NCI-H69 (cell line): ENCODE measurements at regions not wholly inside any gene's neighbourhood (a gene's known extent, or its start where the extent isn't known, plus 50 kb on each side); places are given as distances from the start of the nearest gene placed in this dataset.

Source experiments
- DNase-seq: peaks from one replicate; lab custom pipeline; 2025; lab: John Stamatoyannopoulos, UW

GRCh38 chr16:5850632-5851392 lies 753.2 kb upstream of the EEF2KMT start:
- peak; percentile 77 for DNase-seq

DNA sequence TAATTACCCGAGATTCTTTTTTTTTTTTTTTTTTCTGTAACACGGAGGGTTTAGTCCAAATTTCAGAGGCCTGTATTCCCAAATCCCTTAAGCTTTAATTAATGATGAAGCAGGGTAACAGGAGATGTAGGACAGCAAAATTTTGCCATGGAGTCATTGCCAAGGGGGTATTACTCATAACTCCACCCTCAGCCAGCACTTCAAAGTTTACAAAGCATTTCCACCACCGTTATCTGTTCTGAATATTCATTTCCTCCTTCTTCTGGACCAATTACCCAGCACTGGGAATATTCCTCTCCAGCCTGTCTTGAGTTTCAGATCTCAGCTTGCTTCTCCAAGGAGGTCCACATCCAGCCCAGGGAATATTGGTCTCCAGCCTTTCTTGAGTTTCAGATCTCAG lies 747.5 kb upstream of the EEF2KMT start:
- DNase-seq, result no peak

- peak; percentile 34 for DNase-seq
These were observed 744.4 kb upstream of the EEF2KMT start for GRCh38 chr16:5841974-5842373.

GRCh38 chr16:5838725-5839124 lies 741.1 kb upstream of the EEF2KMT start:
- no peak for DNase-seq

- no peak for DNase-seq
These were observed 740.5 kb upstream of the EEF2KMT start for GRCh38 chr16:5838071-5838470.

DNA sequence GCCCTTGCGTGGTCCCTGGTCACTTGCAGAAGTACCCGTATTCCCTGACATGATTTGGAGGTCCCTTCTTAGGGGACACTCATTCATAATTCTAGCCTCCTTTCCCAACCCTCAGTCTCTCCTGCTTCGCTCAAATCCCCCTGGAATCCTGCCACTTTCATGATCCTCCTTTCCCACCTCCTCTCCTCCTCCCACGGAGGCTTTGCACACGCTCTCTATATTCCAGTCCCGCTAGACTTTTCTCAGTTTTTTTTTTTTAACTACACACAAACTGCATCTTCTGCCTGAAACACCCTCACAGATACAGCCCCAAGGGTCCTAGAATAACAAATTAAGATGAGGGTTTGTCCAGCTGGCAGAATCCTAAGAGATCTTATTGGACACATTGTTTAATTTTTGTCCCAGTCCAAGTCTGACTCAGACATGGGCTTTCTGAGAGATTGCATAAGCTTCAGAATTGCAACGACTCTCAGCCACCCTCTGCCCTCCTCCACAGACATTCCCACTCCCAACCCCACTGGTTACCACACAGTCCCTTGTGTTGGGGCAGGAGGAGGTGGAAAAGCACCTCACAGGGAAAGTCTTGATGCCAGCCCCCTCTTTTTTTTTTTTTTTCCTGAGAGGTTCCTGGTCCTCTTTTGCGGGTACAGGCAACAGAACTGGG lies 739.5 kb upstream of the EEF2KMT start:
- DNase-seq, result no peak

GRCh38 chr16:5835876-5836275 lies 738.3 kb upstream of the EEF2KMT start:
- DNase-seq, result peak; percentile 51

GRCh38 chr16:5826332-5826731 lies 728.7 kb upstream of the EEF2KMT start:
- DNase-seq, result no peak

- no peak for DNase-seq
These were observed 722.9 kb upstream of the EEF2KMT start for GRCh38 chr16:5820472-5820871.

GRCh38 chr16:5815570-5816237 lies 718.1 kb upstream of the EEF2KMT start:
- DNase-seq, result no peak

DNA sequence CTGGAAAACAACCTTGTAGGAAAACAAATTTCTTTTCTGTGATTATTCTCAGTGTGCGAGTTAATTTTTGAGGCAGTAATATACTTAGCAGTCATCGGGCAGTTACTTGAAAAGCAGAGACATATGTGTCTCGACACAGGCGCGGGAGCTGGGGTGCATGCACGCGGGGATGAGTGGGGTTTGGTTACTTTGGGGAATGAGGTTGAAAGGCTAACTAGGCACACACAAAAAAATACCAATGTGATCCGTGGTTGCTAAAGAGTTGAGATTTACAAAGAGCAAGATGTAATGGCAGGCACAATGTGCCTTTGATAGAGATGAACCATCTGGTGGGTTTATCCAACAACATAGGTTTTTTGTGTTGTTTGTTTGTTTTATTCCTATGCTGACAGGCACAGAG lies 703.8 kb upstream of the EEF2KMT start:
- no peak for DNase-seq

DNA sequence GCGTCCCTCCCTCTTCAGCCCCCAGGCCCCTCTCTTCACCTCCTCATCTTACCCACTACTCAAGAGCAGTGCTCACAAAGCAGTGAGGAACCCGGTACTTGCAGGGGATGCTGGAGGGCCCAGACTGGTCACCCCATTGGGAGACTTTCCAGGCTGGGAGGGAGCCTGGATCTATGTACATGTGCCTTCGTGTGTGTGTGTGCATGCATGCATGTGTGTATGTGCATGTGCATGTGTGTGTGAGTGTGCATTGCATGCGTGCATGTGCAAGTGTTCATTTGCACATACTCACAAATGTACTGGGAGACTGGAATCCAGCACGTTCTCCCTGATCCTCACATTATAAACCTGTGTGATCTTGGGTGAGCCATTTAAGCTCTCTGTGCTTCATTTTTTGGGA lies 696.0 kb upstream of the EEF2KMT start:
- DNase-seq, result no peak

GRCh38 chr16:5791011-5791657 lies 693.5 kb upstream of the EEF2KMT start:
- DNase-seq, result no peak

DNA sequence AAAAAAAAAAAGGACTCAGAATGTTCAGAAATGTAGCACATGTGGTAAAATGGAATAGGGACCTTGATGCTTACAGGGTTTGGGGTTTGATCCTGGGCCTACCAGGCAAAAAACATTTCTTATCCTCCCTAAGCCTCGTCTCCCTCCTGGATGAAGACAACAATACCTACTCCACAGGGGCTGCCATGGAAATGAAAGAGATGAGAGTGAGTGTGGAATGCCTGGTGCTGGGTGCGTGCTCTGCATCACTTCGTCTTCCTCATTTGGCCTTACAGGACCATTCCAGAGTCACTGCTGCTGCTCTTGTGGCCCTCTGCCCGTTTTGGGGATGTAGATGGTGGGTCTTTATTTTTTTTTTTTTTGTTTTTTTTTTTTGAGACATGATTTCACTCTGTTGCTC lies 692.9 kb upstream of the EEF2KMT start:
- DNase-seq, result no peak

- DNase-seq, result no peak
These were observed 691.4 kb upstream of the EEF2KMT start for GRCh38 chr16:5789033-5789432.

DNA sequence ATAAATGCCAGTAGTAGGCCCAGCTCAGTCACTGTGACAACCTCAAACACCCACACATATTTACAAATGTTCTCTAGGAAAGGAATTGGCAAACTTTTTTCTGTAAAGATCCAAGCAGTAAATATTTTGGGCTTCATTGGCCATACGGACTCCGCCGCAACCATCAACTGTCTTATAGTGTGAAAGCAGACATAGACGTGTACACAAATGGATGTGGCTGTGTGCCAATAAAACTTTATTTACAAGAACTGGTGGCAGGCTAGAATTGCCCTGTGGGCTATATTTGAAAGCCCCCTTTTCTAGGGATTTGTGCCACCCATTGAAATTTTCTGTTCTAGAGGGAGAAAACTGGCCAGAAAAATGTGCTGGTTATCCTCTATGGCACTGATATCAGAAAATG lies 683.8 kb upstream of the EEF2KMT start:
- no peak for DNase-seq

DNA sequence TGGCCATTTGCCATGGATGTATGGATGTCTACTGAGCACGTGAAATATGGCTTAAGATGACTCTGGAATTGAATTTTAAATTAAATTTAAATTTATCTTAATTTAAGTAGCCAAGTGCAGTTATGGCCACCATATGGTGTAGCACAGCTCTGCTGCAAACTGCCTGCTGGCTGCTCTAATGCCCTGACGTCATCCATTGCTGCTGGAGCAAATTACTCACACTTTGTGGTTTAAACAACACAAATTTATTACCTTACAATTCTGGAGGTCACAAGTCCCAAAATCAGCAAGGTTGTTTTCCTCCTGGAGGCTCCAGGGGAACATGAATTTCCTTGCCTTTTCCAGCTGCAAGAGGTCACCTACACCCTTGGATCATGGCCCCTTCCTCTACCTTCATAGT lies 679.3 kb upstream of the EEF2KMT start:
- DNase-seq, result no peak

GRCh38 chr16:5775916-5776315 lies 678.3 kb upstream of the EEF2KMT start:
- no peak for DNase-seq

DNA sequence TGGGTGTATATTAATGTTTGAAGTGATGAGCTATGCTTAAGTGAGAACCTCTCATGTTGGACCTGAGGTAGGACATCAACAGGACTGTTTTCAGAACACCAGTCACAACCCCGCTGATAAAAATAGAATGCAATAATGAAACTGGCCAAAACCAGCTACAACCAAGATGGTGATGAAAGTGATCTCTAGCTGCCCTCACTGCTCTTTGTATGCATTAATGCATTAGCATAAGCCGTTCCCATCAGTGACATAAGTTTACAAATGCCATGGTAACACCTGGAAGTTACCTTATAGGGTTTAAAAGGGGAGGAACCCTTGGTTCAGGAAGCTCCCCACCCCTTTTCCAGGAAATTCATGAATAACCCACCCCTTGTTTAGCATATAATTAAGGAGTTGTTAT lies 672.5 kb upstream of the EEF2KMT start:
- DNase-seq, result no peak

- no peak for DNase-seq
These were observed 671.9 kb upstream of the EEF2KMT start for GRCh38 chr16:5769513-5769912.

GRCh38 chr16:5768445-5768844 lies 670.9 kb upstream of the EEF2KMT start:
- DNase-seq, result no peak

DNA sequence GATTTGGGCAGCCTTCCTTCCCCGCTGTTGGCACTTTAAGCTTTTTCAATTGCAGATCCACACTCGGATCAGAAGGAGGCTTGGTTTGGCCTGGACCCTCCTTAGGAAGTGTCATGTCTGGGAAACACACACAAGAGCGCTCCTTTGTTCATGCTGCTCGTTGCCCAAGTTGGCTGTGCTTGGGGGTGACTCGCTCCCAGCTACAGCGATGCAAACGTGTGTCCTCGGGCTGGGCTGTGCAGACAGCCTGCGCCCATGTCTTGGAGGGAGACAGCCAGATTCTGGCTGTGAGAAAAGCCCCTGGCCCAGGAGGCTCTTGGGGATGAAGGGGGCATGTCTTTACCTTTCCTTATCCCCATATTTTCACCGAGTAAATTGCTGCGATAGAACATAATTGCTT lies 665.6 kb upstream of the EEF2KMT start:
- no peak for DNase-seq

DNA sequence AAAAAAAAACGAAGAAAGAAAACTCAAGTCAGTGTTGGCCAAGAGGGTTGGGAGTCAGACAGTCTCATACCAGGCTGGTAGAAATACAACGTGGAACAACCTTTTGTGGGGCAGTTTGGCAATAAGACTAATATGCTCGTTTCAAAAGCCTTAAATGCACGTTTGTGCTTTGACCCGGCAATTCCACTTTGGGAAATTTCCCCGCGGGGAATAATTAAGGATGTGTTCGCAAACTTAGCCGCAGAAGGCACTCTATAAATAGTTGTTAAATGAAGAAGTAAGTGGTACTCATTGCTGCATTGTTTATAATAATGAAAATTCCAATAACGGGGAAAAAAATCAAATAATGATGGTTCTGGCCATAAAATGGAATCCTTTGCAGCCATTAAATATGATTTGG lies 664.8 kb upstream of the EEF2KMT start:
- no peak for DNase-seq
